8988T (cell line): ENCODE measurements at regions not wholly inside any gene's neighbourhood (a gene's known extent, or its start where the extent isn't known, plus 50 kb on each side); places are given as distances from the start of the nearest gene placed in this dataset.

Source experiments
- DNase-seq: peaks from one replicate; pipeline ENCODE4 v3.0.0; 2011

DNA sequence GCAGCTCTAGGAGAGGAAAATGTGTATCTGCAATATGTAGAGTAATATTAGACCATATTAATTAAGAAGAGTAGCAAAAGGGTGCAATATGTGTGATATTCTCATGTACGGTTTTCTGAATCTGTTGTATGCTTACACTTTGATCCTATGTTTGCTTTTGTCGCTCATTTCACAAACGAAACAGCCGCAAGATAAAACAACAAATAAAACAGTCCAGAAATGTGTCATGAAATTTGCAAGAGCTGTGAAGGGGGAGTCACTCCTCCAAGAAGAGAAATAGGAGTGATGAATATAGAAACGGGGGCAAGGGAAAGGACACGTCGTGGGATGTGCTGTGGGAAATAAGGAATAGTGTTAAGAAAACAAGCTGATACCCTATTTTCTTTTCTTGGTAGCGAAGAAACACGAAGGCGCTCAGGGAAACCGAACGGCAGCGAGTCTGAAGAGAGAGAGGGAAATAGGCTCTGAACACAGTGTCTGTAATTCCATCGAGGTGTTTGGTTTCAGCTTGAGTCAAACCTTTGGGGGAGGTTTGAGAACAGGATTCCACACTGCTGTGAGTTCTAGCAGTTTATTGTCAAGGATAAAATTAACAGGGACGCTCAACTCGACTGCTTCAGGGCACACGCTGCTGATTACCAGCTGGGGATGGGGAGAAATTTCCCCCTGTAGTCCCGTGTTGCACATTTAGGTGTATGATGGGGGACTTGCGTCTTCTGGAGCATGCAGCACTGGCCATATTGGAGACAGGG lies 595.6 kb upstream of the TENM3 start:
- no peak for DNase-seq

DNA sequence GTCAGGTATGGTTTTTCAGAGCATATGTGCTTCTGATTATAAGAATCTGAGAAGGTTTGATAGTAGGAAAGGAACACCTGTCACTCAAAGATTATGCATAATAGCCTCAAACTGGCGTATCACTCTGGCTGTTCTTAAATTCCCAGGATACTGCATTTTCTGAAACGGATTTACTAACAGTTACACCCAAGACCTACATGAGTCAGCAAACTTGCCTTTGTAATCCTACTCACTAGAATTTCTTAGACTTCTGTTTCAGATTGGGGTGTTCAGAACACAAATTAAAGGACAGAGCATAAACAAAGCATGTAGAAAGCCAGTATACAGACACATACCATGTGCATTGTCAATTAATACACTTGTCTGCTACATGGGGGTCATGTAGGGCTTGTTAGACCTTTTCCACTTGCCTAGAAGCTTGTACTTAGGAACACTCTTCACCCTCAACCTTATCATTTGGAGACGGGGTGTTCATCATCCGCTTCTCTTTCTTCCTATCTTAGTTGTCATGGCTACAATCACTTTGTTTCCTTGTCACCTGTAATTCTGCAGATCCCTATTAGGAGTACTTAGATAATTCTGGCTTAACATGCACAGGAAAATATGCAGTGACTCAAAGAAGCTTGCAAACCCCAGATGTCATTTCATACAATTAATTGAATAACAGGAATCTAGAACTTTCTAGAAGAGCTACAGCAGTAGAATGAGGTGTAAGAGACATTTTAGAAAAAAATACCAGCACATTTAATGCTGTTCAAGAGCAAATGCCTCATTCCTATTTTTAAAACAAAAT lies 593.0 kb upstream of the TENM3 start:
- no peak for DNase-seq

DNA sequence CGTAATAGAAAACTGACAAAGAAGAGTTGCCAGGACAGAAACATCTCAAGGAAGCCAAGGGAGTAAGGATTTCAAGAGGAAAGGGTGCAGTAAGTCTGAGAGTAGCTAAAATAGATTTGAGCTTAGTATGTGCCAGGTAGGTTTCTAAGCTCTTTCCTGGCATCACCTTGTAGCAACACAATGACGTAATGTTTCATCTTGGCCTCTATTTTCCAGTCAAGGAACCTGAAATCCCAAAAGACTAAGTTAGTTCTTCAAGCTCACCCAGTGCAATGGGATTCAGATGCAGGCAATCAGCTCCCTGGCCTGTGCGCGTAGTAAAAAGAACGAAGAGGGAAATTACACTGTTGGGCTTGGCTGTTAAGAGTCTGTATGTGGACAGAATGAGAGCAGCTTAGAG lies 586.5 kb upstream of the TENM3 start:
- DNase-seq = no peak

DNA sequence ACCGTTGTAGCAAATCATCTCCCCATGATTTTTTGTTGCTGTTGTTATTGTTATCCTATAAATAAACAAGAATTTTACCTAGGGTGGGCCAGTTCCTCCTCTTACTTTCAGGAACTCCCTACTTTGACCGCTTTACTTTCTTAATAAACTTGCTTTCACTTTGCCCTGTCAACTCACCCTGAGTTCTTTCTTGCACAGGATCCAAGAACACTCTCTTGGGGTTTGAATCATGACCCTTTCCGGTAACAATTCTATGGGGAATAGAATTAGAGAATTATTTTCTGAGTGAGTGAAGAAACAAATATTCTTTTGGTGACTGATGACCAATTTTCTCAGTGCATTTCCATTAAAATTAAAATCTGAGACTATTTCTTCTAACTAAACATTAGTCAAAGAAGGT lies 584.0 kb upstream of the TENM3 start:
- no peak for DNase-seq

DNA sequence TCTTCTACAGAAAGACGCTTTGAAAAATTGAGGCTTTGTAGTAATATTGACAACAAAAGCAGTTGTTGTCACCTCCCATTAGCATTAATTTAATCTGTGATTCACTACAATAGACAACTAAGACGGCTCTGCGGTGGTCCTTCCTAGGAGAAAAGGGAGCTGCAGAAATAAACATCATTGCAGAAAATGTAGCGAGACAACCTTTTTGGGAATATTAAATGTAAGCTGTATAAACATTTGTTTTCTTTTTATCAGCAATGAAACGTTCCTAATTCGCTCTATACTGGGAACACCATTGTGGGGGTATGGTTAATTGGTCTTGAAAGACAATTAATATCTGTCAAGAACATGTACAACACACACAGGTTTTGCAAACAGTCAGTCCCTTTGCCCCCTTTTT lies 583.3 kb upstream of the TENM3 start:
- DNase-seq = no peak

DNA sequence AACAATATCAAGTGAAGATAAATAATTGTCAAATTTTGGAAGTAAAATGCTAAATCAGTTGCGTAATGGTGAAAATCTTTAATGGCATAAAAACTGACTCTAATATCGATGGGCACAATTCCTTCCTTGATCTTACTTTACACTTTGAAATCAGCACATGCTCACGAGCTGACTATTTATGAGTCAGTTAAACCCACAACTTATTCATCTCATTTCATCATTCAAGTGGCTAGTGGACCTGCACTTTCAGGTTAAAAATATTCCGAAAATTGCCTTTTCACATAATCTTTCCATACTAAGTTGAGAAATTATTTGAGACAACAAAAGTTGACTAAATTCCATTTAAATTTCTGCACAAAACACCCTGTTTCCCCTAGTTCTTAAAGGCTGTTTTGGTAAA lies 582.1 kb upstream of the TENM3 start:
- no peak for DNase-seq

DNA sequence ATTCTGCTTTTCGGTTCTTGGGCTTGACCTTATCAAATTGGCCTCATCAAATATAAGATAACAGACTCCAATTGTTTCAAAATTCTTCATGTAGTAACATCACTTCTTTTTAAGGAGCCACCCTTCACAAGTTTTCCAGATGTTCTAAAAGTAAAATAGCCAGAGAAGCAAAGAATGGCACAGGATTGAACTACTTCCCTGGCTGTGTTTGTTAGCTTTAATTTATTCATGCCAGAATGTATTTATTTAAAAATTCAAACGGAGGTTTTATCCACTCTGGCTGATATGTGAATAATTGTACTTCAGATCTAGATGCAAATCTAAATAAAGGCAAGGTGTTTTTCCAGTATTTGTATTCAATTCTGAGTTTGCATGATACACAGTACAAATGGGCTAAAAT lies 581.3 kb upstream of the TENM3 start:
- no peak for DNase-seq

DNA sequence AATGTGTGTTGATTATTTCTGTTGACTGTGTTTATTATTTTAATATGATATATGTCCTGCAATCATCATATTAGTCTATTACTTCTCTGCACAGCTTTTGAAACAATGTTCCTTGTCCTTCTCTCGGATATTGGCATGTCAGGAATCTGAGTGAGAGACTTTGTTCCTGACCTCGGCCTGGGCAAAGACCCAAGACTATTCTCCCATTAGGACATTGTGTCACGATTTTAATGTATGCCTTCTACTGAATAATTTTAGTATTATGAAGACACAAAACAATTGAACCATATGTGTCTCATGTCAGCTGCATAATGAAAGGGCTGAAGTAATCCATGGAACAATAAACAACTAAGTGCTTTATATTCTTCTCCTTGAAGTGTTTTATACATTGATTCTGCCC lies 580.8 kb upstream of the TENM3 start:
- no peak for DNase-seq

DNA sequence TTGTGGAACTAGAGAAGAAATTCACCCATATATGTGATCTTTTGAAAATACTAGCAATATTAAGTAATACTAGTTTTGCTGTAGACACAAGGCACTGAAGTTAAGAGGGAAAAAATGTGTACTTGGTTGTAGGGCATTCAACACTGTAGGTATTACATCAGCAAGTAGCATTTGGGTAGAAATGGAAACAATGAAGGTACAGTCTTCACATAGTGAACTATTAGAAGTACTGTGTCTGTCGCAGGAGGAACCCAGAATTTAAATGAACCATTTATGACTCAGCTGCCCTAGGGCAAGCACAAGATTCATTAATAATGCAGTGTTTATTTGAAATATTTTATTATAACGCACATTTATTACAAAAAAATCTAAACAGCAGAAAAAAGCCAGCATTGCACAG lies 572.7 kb upstream of the TENM3 start:
- DNase-seq = no peak

DNA sequence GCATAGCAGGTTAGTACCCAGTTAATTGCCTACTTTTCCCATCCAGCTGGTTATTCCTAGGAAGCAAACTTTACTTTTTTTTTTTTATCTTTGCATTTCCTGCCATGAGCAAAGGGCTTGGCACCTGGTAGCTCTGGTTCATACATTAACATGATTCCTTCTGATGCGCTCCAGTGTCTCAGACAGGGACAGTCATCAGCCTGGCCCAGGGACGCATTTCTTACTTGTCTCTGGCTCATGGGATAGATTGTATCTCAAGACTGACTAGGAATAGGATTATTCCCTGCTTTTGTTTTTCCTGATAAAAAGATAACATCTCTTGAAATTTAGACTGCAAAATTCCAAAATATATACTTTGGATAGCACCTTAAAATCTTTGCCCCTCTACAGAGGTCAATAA lies 571.5 kb upstream of the TENM3 start:
- no peak for DNase-seq

DNA sequence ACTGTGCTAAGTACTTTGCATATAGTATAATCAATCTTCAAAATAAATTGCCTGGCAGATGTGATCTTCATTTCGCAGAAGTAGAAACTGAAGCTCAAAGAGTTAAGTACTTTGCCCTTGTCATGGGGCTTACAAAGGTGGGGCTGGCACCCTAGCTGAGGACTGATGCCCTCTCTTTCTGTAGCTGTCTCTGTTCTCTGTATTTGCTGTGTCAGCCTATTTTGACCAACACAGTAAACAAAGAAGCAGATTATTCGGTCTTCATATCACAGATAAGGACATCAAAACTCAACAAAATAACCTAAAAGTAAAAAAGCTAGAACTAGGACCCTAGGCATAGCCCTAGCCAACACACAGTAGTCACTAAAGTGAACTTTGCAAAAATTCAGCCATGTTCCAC lies 570.5 kb upstream of the TENM3 start:
- no peak for DNase-seq

DNA sequence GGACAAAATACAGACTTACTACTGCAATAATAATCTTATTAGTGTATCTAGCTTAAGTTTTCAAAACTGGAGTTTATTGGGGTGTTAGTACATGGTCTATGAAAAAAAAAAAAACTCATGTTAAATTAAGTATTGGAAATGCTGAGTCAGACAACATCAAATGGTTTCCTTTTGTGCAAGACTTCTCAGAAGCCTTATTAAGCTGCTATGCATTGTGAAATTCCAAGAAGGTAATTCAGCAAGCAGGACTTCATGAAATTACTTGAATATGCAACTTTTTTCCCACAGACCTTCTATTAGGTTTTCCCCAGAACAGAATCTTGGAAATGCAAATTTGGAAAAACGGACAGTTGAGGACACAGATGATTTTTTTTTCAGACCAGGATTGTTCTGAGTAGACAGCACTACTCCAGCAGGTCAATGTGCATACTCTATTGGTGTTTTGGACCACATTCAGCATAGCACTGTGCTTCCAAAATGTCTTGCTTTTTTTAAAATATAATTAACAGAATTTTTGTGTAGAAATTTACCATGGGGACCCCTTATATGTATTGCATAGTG lies 568.8 kb upstream of the TENM3 start:
- DNase-seq = no peak

DNA sequence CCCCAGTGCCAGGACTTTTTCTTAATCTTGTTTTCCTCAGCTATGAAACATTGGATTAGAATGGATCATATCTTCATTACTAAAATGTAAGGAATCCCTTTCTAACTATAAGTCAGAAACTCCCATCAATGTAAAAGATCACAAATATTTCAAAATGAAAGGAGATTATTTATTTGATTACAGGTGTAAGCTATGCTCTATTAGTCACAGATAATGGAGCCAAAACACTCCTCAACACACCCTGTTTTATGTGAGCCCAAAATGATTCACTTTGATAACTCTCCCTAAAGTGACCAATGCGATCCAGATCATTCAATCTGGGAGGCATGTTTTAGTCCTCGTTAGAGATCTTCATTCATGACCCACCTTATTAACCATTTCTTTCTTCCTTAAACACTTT lies 566.7 kb upstream of the TENM3 start:
- DNase-seq = no peak

DNA sequence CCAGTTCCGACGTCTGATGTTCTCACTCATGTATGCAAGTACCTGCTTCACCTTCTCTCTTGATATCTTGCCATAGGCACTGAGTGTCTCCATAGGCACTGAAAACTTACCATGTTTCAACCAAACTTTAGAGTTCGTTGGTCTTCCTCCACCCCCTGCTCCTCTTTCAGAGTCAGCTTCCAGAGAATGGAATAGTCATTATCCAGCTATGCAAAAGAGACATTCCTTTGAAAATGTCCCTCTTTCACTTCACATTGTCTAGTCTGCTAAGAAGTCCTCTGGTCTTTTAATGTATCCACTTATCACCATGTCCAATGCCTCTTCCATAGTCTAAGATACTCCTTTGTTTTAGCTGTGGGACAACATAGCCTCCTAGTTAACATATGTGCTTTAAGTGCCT lies 566.0 kb upstream of the TENM3 start:
- no peak for DNase-seq

DNA sequence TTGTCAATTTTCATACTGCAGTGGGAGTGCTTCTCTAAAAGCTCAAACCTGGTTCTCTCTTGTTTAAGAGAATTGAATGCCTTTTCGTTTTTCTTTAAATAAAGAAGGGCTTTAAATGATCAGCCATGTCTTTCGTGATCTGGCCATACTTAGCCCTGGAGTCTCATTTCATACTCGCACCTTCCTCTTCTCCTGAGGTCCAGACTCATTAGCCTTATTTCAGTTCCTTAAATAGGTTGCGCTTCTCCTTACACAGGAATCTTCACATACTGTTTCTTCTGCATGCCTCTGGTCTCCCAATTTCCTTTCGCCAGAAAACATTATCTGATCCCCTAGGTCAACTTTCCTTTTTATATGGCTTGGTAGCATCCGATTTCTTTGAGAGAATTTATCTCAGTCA lies 565.6 kb upstream of the TENM3 start:
- no peak for DNase-seq

DNA sequence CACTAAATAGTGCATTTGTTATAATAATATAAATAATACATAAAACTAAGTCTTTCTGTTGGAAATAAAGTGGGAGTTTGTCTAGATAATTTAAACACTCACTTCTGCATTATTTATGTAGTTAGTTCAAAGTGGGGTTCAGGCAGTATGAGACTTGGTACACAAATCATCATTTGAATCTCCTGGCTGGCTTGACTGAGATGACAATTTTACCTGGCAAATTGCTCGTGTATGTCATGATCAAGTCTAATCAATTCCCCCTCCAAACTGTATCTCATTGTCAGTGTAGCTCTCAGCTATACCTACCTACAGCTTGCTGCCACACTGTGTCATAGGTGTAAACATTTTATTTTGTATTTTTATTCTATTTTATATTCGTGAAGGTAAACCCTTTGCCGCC lies 563.4 kb upstream of the TENM3 start:
- no peak for DNase-seq

DNA sequence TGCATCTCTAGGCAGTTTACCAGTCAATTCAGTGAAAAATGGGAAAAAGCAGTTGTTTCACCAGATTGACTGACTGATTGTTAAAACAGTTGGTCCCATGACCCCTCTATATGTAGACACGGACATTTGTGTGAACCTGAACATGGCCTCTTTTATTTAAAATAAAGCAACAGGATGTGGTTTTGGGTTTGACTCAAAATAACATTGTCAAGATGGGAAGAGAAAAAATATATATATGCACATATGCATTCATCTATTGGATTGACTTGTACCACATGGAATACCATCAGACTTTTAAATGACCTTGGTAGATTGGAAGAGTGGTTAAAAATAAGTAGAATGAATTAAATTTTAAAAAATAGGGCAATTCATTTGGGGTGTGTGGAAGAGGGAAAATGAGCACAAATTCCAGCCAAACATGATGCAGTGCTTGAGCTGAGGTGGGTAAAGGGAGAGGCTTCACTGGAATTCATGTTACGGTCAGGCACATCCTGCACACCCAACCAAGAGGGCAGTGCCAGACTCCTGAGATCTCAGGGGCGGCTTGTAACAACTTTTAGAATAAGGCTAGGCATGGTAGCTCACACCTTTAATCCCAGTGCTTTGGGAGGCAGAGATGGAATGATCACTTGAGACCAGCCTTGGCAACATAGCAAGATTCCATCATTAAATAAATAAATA lies 560.7 kb upstream of the TENM3 start:
- no peak for DNase-seq

DNA sequence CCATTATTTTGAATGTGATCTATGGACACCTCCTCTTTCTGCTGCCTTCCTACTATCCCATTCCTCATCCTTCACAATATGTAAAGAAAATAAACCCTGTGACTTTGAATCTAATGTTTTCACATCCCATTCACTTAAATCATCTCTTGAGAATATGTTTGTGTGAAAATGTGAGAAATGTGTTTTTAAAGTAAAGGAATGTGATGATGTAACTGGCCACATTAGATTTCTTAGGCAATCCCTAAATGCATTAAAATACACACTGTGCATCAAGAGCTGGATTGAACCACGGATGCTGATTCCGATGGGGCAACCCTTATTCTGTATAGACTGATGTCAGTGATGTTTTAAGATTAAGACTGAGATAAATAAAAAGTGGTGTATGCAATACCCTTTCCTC lies 558.9 kb upstream of the TENM3 start:
- DNase-seq = no peak

DNA sequence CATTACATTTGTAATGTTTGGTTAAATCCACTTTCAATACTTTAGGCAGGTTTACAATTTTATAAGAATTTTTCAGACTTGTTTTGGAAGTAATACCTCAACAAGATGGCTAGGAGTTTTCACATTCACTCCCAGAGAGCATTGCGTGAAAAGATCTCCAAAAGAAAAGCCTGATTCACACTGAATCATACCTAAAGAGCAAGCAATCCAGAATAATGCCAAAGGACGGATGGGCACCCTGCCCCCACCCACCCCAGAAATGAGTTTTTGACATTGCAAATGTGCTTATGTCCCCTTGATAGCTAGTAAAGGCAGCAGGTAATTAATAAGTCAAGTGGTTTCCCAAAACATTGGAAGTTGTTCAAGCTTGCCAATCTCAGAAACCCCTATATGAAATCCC lies 557.7 kb upstream of the TENM3 start:
- DNase-seq = no peak

DNA sequence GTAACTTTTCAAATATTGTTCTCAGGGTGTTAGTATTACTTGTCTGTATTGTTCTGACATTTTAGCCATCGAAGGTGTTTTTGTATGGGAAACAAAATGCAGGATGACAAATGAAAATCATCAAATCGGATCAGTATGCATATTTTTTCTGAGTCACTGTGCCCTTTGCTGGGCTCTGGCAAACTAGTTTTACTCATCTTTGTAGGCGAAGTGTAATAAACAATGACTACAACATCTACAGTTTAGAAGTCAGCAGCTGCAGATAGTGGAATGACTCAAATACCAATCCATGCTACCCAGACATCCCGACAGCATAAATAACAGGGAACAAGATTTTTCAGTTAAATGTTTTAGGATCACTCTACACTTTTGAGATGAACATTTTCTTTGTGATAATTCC lies 557.3 kb upstream of the TENM3 start:
- no peak for DNase-seq

DNA sequence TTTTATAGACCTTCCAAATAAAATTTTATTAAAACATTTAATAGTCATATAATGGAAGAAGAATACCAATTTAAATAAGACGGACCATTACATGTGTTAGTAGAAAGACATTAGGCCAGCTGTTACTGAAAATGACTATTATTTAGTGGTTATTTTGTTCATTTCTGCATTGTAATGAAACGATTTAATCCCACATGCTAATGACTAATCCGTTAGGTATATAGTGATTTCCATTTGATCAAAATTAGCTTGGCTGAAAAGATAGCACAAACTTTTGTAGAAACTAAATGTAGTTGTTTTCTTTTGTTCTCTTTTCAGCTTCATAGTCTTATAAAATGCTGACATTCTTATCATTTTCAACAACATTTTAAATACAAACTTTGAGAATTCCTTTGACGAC lies 556.1 kb upstream of the TENM3 start:
- DNase-seq = no peak

DNA sequence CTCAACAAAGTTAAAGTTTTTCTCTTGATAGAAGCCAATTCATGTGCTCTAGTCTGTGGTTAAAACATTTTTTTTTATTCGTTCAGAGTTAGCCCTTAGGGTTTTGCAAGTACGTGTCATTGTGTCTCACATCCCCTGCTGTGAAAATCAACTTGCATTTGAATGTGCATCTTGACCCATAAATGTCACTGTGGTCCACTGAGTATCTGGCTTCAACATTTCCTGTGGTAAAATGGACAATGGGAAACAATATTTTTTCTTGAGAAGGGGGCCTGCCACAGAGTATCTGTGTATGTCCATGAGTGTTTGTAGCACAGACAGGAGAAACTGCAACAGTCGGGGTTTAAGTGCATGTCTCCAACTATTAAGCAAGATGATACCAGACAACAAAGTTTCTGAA lies 554.8 kb upstream of the TENM3 start:
- DNase-seq = no peak

DNA sequence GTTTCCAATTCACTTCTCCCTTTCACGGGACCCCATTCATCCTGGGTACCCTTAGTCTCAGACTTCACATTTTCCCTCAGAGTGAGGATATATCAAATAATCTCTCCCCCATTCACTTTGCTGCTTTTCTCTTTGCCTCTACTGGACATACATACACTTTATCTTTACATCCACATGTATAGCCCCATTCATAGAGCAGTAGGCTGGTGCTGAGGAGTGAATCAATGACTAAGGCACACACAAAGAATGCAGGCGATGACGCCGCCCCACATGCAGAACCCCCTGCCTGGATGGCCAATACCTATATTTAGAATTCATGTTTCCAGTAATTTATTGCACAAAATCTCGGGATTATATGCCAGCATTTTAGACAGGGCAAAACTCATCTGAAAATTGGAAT lies 554.3 kb upstream of the TENM3 start:
- DNase-seq = no peak

DNA sequence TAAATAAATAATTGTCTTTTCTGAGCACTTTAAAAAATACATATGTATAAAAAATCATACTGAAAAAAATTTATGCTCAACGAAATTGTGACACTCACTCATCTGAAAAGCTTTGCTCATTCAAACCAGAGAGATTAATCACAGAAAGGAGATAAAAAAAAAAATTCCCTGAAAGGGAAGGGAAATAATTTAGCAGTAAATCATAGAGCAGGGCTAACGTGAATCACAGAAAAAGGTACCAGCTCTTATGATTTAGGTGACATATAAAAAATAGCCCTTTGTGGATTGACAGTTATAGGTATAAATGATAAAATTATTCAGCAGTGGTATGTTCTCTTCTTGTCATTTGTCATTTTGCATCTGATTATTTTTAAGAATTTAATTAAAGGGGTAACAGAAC lies 552.7 kb upstream of the TENM3 start:
- DNase-seq = no peak
